ENCODE measurements at regions not wholly inside any gene's neighbourhood (a gene's known extent, or its start where the extent isn't known, plus 50 kb on each side); places are given as distances from the start of the nearest gene placed in this dataset.
"Not testable (repeated sequence)": the region's sequence is repeated elsewhere in the genome, so short reads cannot be mapped to it uniquely, and the experiment has no call there.

- no peak for DNase-seq (ENCODE audit: low read depth)
These were observed 63.3 kb upstream of the VIPR2 start for GRCh38 chr7:159207951-159208350.

- DNase-seq (ENCODE audit: low read depth): no peak
These were observed 62.7 kb upstream of the VIPR2 start for GRCh38 chr7:159207393-159207792.

GRCh38 chr7:159205833-159206232 is 61.2 kb upstream of the VIPR2 start:
- no peak for DNase-seq (ENCODE audit: low read depth)

GRCh38 chr7:159204664-159205063 is 60.0 kb upstream of the VIPR2 start:
- DNase-seq (ENCODE audit: low read depth): no peak

- DNase-seq (ENCODE audit: low read depth): not testable (repeated sequence)
These were observed 58.6 kb upstream of the VIPR2 start for GRCh38 chr7:159203253-159203652.

GRCh38 chr7:159201722-159202330 is 57.2 kb upstream of the VIPR2 start:
- no peak for DNase-seq (ENCODE audit: low read depth)

GRCh38 chr7:159200421-159200820 is 55.8 kb upstream of the VIPR2 start:
- DNase-seq (ENCODE audit: low read depth): no peak

- no peak for DNase-seq (ENCODE audit: low read depth)
These were observed 53.5 kb upstream of the VIPR2 start for GRCh38 chr7:159198016-159198724.

GRCh38 chr7:159197066-159197975 is 52.7 kb upstream of the VIPR2 start:
- no peak for DNase-seq (ENCODE audit: low read depth)

GRCh38 chr7:159196584-159196983 is 51.9 kb upstream of the VIPR2 start:
- DNase-seq (ENCODE audit: low read depth): no peak

GRCh38 chr7:159195946-159196345 is 51.3 kb upstream of the VIPR2 start:
- DNase-seq (ENCODE audit: low read depth): no peak
